ENCODE measurements at regions not wholly inside any gene's neighbourhood (a gene's known extent, or its start where the extent isn't known, plus 50 kb on each side); places are given as distances from the start of the nearest gene placed in this dataset.

GRCh38 chr4:125988464-125988863, 673.7 kb downstream of the FAT4 start:
- Histone ChIP-seq H3K9ac (ENCODE audit: low read depth in 1 of 3, low read length in 3 of 3) (no peak overlapping the region), H3K36me3 (ENCODE audit: control insufficient read depth in 3 of 3, insufficient read depth in 3 of 3, low read length in 3 of 3) (no peaks in the 10 kb centered on the region), H3K4me3 (ENCODE audit: low read length in 3 of 3) (no peak overlapping the region), H3K27ac (ENCODE audit: low read depth, low read length) (no peak overlapping the region), H3K9me3 (ENCODE audit: control insufficient read depth in 3 of 3, low read length in 3 of 3) (no peaks in the 10 kb centered on the region), H3K4me1 (ENCODE audit: control insufficient read depth in 3 of 3, insufficient read depth in 3 of 3, low read length in 3 of 3) (no peaks in the 10 kb centered on the region), H3K27me3 (ENCODE audit: control insufficient read depth in 3 of 3, insufficient read depth in 3 of 3, low read length in 3 of 3) (no peaks in the 10 kb centered on the region)

- no peak overlapping the region for H3K4me3 ChIP-seq (ENCODE audit: low read length in 3 of 3)
- no peaks in the 10 kb centered on the region for H3K36me3 ChIP-seq (ENCODE audit: control insufficient read depth in 3 of 3, insufficient read depth in 3 of 3, low read length in 3 of 3)
- no peaks in the 10 kb centered on the region for H3K4me1 ChIP-seq (ENCODE audit: control insufficient read depth in 3 of 3, insufficient read depth in 3 of 3, low read length in 3 of 3)
- no peak overlapping the region for H3K27ac ChIP-seq (ENCODE audit: low read depth, low read length)
- H3K9ac ChIP-seq (ENCODE audit: low read depth in 1 of 3, low read length in 3 of 3): no peak overlapping the region
- H3K9me3 ChIP-seq (ENCODE audit: control insufficient read depth in 3 of 3, low read length in 3 of 3): no peaks in the 10 kb centered on the region
- H3K27me3 ChIP-seq (ENCODE audit: control insufficient read depth in 3 of 3, insufficient read depth in 3 of 3, low read length in 3 of 3): no peaks in the 10 kb centered on the region
These were observed 676.6 kb downstream of the FAT4 start for GRCh38 chr4:125991398-125991797.

GRCh38 chr4:125992891-125993290, 678.1 kb downstream of the FAT4 start:
- H3K4me3 ChIP-seq (ENCODE audit: low read length in 3 of 3): no peak overlapping the region
- no peaks in the 10 kb centered on the region for H3K36me3 ChIP-seq (ENCODE audit: control insufficient read depth in 3 of 3, insufficient read depth in 3 of 3, low read length in 3 of 3)
- H3K27ac ChIP-seq (ENCODE audit: low read depth, low read length): no peak overlapping the region
- no peak overlapping the region for H3K9ac ChIP-seq (ENCODE audit: low read depth in 1 of 3, low read length in 3 of 3)
- no peaks in the 10 kb centered on the region for H3K9me3 ChIP-seq (ENCODE audit: control insufficient read depth in 3 of 3, low read length in 3 of 3)
- H3K27me3 ChIP-seq (ENCODE audit: control insufficient read depth in 3 of 3, insufficient read depth in 3 of 3, low read length in 3 of 3): no peaks in the 10 kb centered on the region
- H3K4me1 ChIP-seq (ENCODE audit: control insufficient read depth in 3 of 3, insufficient read depth in 3 of 3, low read length in 3 of 3): no peaks in the 10 kb centered on the region

GRCh38 chr4:125994024-125994423, 679.3 kb downstream of the FAT4 start:
- Histone ChIP-seq H3K9ac (ENCODE audit: low read depth in 1 of 3, low read length in 3 of 3) (no peak overlapping the region), H3K27me3 (ENCODE audit: control insufficient read depth in 3 of 3, insufficient read depth in 3 of 3, low read length in 3 of 3) (no peaks in the 10 kb centered on the region), H3K27ac (ENCODE audit: low read depth, low read length) (no peak overlapping the region), H3K4me3 (ENCODE audit: low read length in 3 of 3) (no peak overlapping the region), H3K36me3 (ENCODE audit: control insufficient read depth in 3 of 3, insufficient read depth in 3 of 3, low read length in 3 of 3) (no peaks in the 10 kb centered on the region), H3K9me3 (ENCODE audit: control insufficient read depth in 3 of 3, low read length in 3 of 3) (no peaks in the 10 kb centered on the region), H3K4me1 (ENCODE audit: control insufficient read depth in 3 of 3, insufficient read depth in 3 of 3, low read length in 3 of 3) (no peaks in the 10 kb centered on the region)

GRCh38 chr4:125994430-125994829, 679.7 kb downstream of the FAT4 start:
- Histone ChIP-seq H3K9ac (ENCODE audit: low read depth in 1 of 3, low read length in 3 of 3) (no peak overlapping the region), H3K9me3 (ENCODE audit: control insufficient read depth in 3 of 3, low read length in 3 of 3) (no peaks in the 10 kb centered on the region), H3K4me1 (ENCODE audit: control insufficient read depth in 3 of 3, insufficient read depth in 3 of 3, low read length in 3 of 3) (no peaks in the 10 kb centered on the region), H3K27me3 (ENCODE audit: control insufficient read depth in 3 of 3, insufficient read depth in 3 of 3, low read length in 3 of 3) (no peaks in the 10 kb centered on the region), H3K27ac (ENCODE audit: low read depth, low read length) (no peak overlapping the region), H3K36me3 (ENCODE audit: control insufficient read depth in 3 of 3, insufficient read depth in 3 of 3, low read length in 3 of 3) (no peaks in the 10 kb centered on the region), H3K4me3 (ENCODE audit: low read length in 3 of 3) (no peak overlapping the region)

- Histone ChIP-seq H3K27ac (ENCODE audit: low read depth, low read length) (no peak overlapping the region), H3K4me1 (ENCODE audit: control insufficient read depth in 3 of 3, insufficient read depth in 3 of 3, low read length in 3 of 3) (no peaks in the 10 kb centered on the region), H3K9me3 (ENCODE audit: control insufficient read depth in 3 of 3, low read length in 3 of 3) (no peaks in the 10 kb centered on the region), H3K27me3 (ENCODE audit: control insufficient read depth in 3 of 3, insufficient read depth in 3 of 3, low read length in 3 of 3) (no peaks in the 10 kb centered on the region), H3K4me3 (ENCODE audit: low read length in 3 of 3) (no peak overlapping the region), H3K36me3 (ENCODE audit: control insufficient read depth in 3 of 3, insufficient read depth in 3 of 3, low read length in 3 of 3) (no peaks in the 10 kb centered on the region), H3K9ac (ENCODE audit: low read depth in 1 of 3, low read length in 3 of 3) (no peak overlapping the region)
These were observed 690.2 kb downstream of the FAT4 start for GRCh38 chr4:126004941-126005340.

GRCh38 chr4:126007142-126007541, 692.4 kb downstream of the FAT4 start:
- Histone ChIP-seq H3K9me3 (ENCODE audit: control insufficient read depth in 3 of 3, low read length in 3 of 3) (no peaks in the 10 kb centered on the region), H3K27ac (ENCODE audit: low read depth, low read length) (no peak overlapping the region), H3K27me3 (ENCODE audit: control insufficient read depth in 3 of 3, insufficient read depth in 3 of 3, low read length in 3 of 3) (no peaks in the 10 kb centered on the region), H3K9ac (ENCODE audit: low read depth in 1 of 3, low read length in 3 of 3) (no peak overlapping the region), H3K36me3 (ENCODE audit: control insufficient read depth in 3 of 3, insufficient read depth in 3 of 3, low read length in 3 of 3) (no peaks in the 10 kb centered on the region), H3K4me1 (ENCODE audit: control insufficient read depth in 3 of 3, insufficient read depth in 3 of 3, low read length in 3 of 3) (no peaks in the 10 kb centered on the region), H3K4me3 (ENCODE audit: low read length in 3 of 3) (no peak overlapping the region)

GRCh38 chr4:126012691-126013290, 698.0 kb downstream of the FAT4 start:
- Histone ChIP-seq H3K36me3 (ENCODE audit: control insufficient read depth in 3 of 3, insufficient read depth in 3 of 3, low read length in 3 of 3) (no peaks in the 10 kb centered on the region), H3K9ac (ENCODE audit: low read depth in 1 of 3, low read length in 3 of 3) (no peak overlapping the region), H3K4me1 (ENCODE audit: control insufficient read depth in 3 of 3, insufficient read depth in 3 of 3, low read length in 3 of 3) (no peaks in the 10 kb centered on the region), H3K4me3 (ENCODE audit: low read length in 3 of 3) (no peak overlapping the region), H3K27ac (ENCODE audit: low read depth, low read length) (no peak overlapping the region), H3K27me3 (ENCODE audit: control insufficient read depth in 3 of 3, insufficient read depth in 3 of 3, low read length in 3 of 3) (no peaks in the 10 kb centered on the region), H3K9me3 (ENCODE audit: control insufficient read depth in 3 of 3, low read length in 3 of 3) (no peaks in the 10 kb centered on the region)

GRCh38 chr4:126018274-126018673, 703.5 kb downstream of the FAT4 start:
- Histone ChIP-seq H3K4me3 (ENCODE audit: low read length in 3 of 3) (no peak overlapping the region), H3K4me1 (ENCODE audit: control insufficient read depth in 3 of 3, insufficient read depth in 3 of 3, low read length in 3 of 3) (no peaks in the 10 kb centered on the region), H3K9ac (ENCODE audit: low read depth in 1 of 3, low read length in 3 of 3) (no peak overlapping the region), H3K27ac (ENCODE audit: low read depth, low read length) (no peak overlapping the region), H3K36me3 (ENCODE audit: control insufficient read depth in 3 of 3, insufficient read depth in 3 of 3, low read length in 3 of 3) (no peaks in the 10 kb centered on the region), H3K9me3 (ENCODE audit: control insufficient read depth in 3 of 3, low read length in 3 of 3) (peaks cover 0 to 3% (median 0%) of the 10 kb centered on the region in 3 donors), H3K27me3 (ENCODE audit: control insufficient read depth in 3 of 3, insufficient read depth in 3 of 3, low read length in 3 of 3) (no peaks in the 10 kb centered on the region)

- no peaks in the 10 kb centered on the region for H3K27me3 ChIP-seq (ENCODE audit: control insufficient read depth in 3 of 3, insufficient read depth in 3 of 3, low read length in 3 of 3)
- H3K9me3 ChIP-seq (ENCODE audit: control insufficient read depth in 3 of 3, low read length in 3 of 3): peaks cover 0 to 3% (median 0%) of the 10 kb centered on the region in 3 donors
- H3K4me1 ChIP-seq (ENCODE audit: control insufficient read depth in 3 of 3, insufficient read depth in 3 of 3, low read length in 3 of 3): no peaks in the 10 kb centered on the region
- H3K9ac ChIP-seq (ENCODE audit: low read depth in 1 of 3, low read length in 3 of 3): no peak overlapping the region
- H3K4me3 ChIP-seq (ENCODE audit: low read length in 3 of 3): no peak overlapping the region
- H3K27ac ChIP-seq (ENCODE audit: low read depth, low read length): no peak overlapping the region
- no peaks in the 10 kb centered on the region for H3K36me3 ChIP-seq (ENCODE audit: control insufficient read depth in 3 of 3, insufficient read depth in 3 of 3, low read length in 3 of 3)
These were observed 709.1 kb downstream of the FAT4 start for GRCh38 chr4:126023896-126024295.
